ENCODE measurements at regions not wholly inside any gene's neighbourhood (a gene's known extent, or its start where the extent isn't known, plus 50 kb on each side); places are given as distances from the start of the nearest gene placed in this dataset.

- no peaks in the 10 kb centered on the region for H3K79me2 ChIP-seq (ENCODE audit: control insufficient read depth, insufficient read depth, low read length)
- TF ChIP-seq EZH2 (IDR thresholded peaks at IDR 0.05; ENCODE audit: borderline replicate concordance, insufficient read depth, low read depth, low read length, poor library complexity, severe bottlenecking) (no peak), CTCF (IDR thresholded peaks at IDR 0.05) (no peak)
- H4K20me1 ChIP-seq (ENCODE audit: control insufficient read depth, insufficient read depth, low read length, poor library complexity, severe bottlenecking): no peaks in the 10 kb centered on the region
- no peak overlapping the region for H3K4me3 ChIP-seq (ENCODE audit: control extremely low read depth in 1 of 5, extremely low read depth in 1 of 5, insufficient read depth in 1 of 5, low read depth in 2 of 5, low read length in 4 of 5)
- Mint-ChIP-seq H3K4me3 (no peak overlapping the region), H3K27ac (no peak overlapping the region), H3K9me3 (ENCODE audit: insufficient read depth) (no peaks in the 10 kb centered on the region), H3K4me1 (no peaks in the 10 kb centered on the region), H3K27me3 (no peaks in the 10 kb centered on the region)
- no peaks in the 10 kb centered on the region for H3K9me3 ChIP-seq (ENCODE audit: control extremely low read depth in 1 of 3, control insufficient read depth in 2 of 3, insufficient read depth in 1 of 3, low read length in 2 of 3)
- H3K4me2 ChIP-seq (replicated peaks; ENCODE audit: low read depth, low read length, poor library complexity, severe bottlenecking): no peak overlapping the region
- CTCF ChIA-PET: no interaction called here
- intact Hi-C loops (cut with micrococcal nuclease): no loop called here
- H3K36me3 ChIP-seq (replicated peaks in 1 of 2; ENCODE audit: control extremely low read depth in 1 of 2, control insufficient read depth in 1 of 2, extremely low read depth in 1 of 2, insufficient read depth in 2 of 2, low read length in 1 of 2): no peaks in the 10 kb centered on the region
- no peak overlapping the region for H3K27ac ChIP-seq (ENCODE audit: low read length in 2 of 2)
- H3K27me3 ChIP-seq (replicated peaks in 1 of 4; ENCODE audit: control extremely low read depth in 1 of 4, control insufficient read depth in 3 of 4, insufficient read depth in 4 of 4, low read length in 3 of 4): no peaks in the 10 kb centered on the region
- no peak overlapping the region for H2AFZ ChIP-seq (ENCODE audit: insufficient read depth, low read depth, low read length, poor library complexity, severe bottlenecking)
- ATAC-seq (ENCODE audit: low read depth) (no peak), DNase-seq (no peak)
- H3K4me1 ChIP-seq (ENCODE audit: control insufficient read depth in 2 of 2, insufficient read depth in 2 of 2, low read length in 2 of 2): no peaks in the 10 kb centered on the region
- POLR2A ChIA-PET: no interaction called here
- H3K9ac ChIP-seq (ENCODE audit: low read length): no peak overlapping the region
Measured at GRCh38 chr4:103272174-103272573, 74.0 kb upstream of the CENPE start.

- Histone ChIP-seq H3K4me2 (replicated peaks; ENCODE audit: low read depth, low read length, poor library complexity, severe bottlenecking) (no peak overlapping the region), H3K27me3 (replicated peaks in 1 of 4; ENCODE audit: control extremely low read depth in 1 of 4, control insufficient read depth in 3 of 4, insufficient read depth in 4 of 4, low read length in 3 of 4) (no peaks in the 10 kb centered on the region), H4K20me1 (ENCODE audit: control insufficient read depth, insufficient read depth, low read length, poor library complexity, severe bottlenecking) (no peaks in the 10 kb centered on the region), H3K27ac (ENCODE audit: low read length in 2 of 2) (no peak overlapping the region), H2AFZ (ENCODE audit: insufficient read depth, low read depth, low read length, poor library complexity, severe bottlenecking) (no peak overlapping the region), H3K9ac (ENCODE audit: low read length) (no peak overlapping the region), H3K4me3 (ENCODE audit: control extremely low read depth in 1 of 5, extremely low read depth in 1 of 5, insufficient read depth in 1 of 5, low read depth in 2 of 5, low read length in 4 of 5) (no peak overlapping the region), H3K36me3 (replicated peaks in 1 of 2; ENCODE audit: control extremely low read depth in 1 of 2, control insufficient read depth in 1 of 2, extremely low read depth in 1 of 2, insufficient read depth in 2 of 2, low read length in 1 of 2) (no peaks in the 10 kb centered on the region), H3K9me3 (ENCODE audit: control extremely low read depth in 1 of 3, control insufficient read depth in 2 of 3, insufficient read depth in 1 of 3, low read length in 2 of 3) (no peaks in the 10 kb centered on the region), H3K4me1 (ENCODE audit: control insufficient read depth in 2 of 2, insufficient read depth in 2 of 2, low read length in 2 of 2) (no peaks in the 10 kb centered on the region), H3K79me2 (ENCODE audit: control insufficient read depth, insufficient read depth, low read length) (no peaks in the 10 kb centered on the region)
- ATAC-seq (ENCODE audit: low read depth) (no peak), DNase-seq (no peak)
- TF ChIP-seq EZH2 (IDR thresholded peaks at IDR 0.05; ENCODE audit: borderline replicate concordance, insufficient read depth, low read depth, low read length, poor library complexity, severe bottlenecking) (no peak), CTCF (IDR thresholded peaks at IDR 0.05) (no peak)
- Mint-ChIP-seq H3K4me3 (no peak overlapping the region), H3K27ac (no peak overlapping the region), H3K9me3 (ENCODE audit: insufficient read depth) (no peaks in the 10 kb centered on the region), H3K4me1 (no peaks in the 10 kb centered on the region), H3K27me3 (peaks cover 6% of the 10 kb centered on the region)
- intact Hi-C loops (cut with micrococcal nuclease): no loop called here
- ChIA-PET CTCF (no interaction called here), POLR2A (no interaction called here)
Measured at GRCh38 chr4:103268746-103269145, 70.6 kb upstream of the CENPE start.

Data from B cell (primary cell).